Effector memory CD8-positive, alpha-beta T cell (primary cell): ENCODE measurements at regions not wholly inside any gene's neighbourhood (a gene's known extent, or its start where the extent isn't known, plus 50 kb on each side); places are given as distances from the start of the nearest gene placed in this dataset.

Experiments
- ATAC-seq: fragments of 150-1000 bp; cut with Tn5 transposase; replicated peaks from 2 replicates; pipeline ENCODE4 v1.10.0; 2021; ENCODE audit warnings: mild to moderate bottlenecking, moderate library complexity
- DNase-seq, 3 experiments: peaks; one replicate each; pipeline ENCODE4 v3.0.0; 2021
- H3K27ac Mint-ChIP-seq, 2 donors: one replicate each; pipeline ENCODE4 v1.8.0; 2022; ENCODE audit warnings: mild to moderate bottlenecking in 2 of 2, mixed read lengths in 2 of 2, moderate library complexity in 2 of 2
- H3K27me3 Mint-ChIP-seq, 2 donors: one replicate each; pipeline ENCODE4 v1.8.0; 2022; ENCODE audit warnings: mixed read lengths in 2 of 2
- H3K36me3 Mint-ChIP-seq: one replicate; pipeline ENCODE4 v1.8.0; 2022; ENCODE audit warnings: mild to moderate bottlenecking, moderate library complexity, mixed read lengths; ENCODE audit not compliant: insufficient read depth
- H3K4me1 Mint-ChIP-seq, 2 donors: one replicate each; pipeline ENCODE4 v1.8.0; 2022; ENCODE audit warnings: low read depth in 2 of 2, mixed read lengths in 2 of 2
- H3K4me3 Mint-ChIP-seq, 2 donors: one replicate each; pipeline ENCODE4 v1.8.0; 2022; ENCODE audit warnings: mild to moderate bottlenecking in 2 of 2, mixed read lengths in 2 of 2, moderate library complexity in 2 of 2
- H3K9me3 Mint-ChIP-seq, 2 donors: one replicate each; pipeline ENCODE4 v1.8.0; 2022; ENCODE audit warnings: mixed read lengths in 2 of 2

GRCh38 chr11:88231894-88232482, 56.7 kb upstream of the RAB38 start:
- ATAC-seq = peak; percentile 44
- no peaks in the 10 kb centered on the region for H3K27me3 Mint-ChIP-seq
- no peak overlapping the region for H3K27ac Mint-ChIP-seq
- peak in 2 of 3 experiments; percentile 10 to 27 for DNase-seq
- no peaks in the 10 kb centered on the region for H3K4me1 Mint-ChIP-seq
- H3K36me3 Mint-ChIP-seq = no peaks in the 10 kb centered on the region
- no peak overlapping the region for H3K4me3 Mint-ChIP-seq
- peaks cover 17 to 27% of the 10 kb centered on the region in 2 donors for H3K9me3 Mint-ChIP-seq

- H3K27ac Mint-ChIP-seq = no peak overlapping the region
- no peaks in the 10 kb centered on the region for H3K4me1 Mint-ChIP-seq
- H3K27me3 Mint-ChIP-seq = no peaks in the 10 kb centered on the region
- H3K4me3 Mint-ChIP-seq = no peak overlapping the region
- DNase-seq (no peak), ATAC-seq (no peak)
- peaks cover 19 to 31% of the 10 kb centered on the region in 2 donors for H3K9me3 Mint-ChIP-seq
- no peaks in the 10 kb centered on the region for H3K36me3 Mint-ChIP-seq
Measured at GRCh38 chr11:88229303-88229702, 54.1 kb upstream of the RAB38 start.
